ENCODE measurements at regions not wholly inside any gene's neighbourhood (a gene's known extent, or its start where the extent isn't known, plus 50 kb on each side); places are given as distances from the start of the nearest gene placed in this dataset.

DNA sequence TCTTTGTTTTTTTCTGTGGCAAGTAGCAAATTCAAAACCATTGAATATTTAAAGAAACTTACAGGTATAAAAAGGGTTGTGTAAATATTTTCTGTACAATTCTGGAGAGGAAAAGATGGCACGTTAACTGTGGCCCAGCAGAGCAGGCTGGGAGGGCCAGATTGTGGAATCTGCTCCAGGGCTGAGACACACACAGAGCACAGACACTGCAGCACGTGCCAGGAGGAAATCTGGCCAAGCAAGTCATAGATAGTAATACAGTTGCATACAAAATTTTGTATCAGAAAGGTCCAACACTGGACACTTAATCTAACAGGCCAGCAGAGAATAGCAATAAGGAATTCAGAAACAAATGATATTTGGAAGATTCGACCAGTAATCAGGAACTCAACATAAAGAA lies 763.7 kb downstream of the PDHA2 start:
- Histone ChIP-seq H3K4me3 (ENCODE audit: low read depth, low read length) (no peak overlapping the region), H3K4me1 (ENCODE audit: control insufficient read depth, insufficient read depth, low read length) (peaks cover 2% of the 10 kb centered on the region), H3K27me3 (ENCODE audit: control insufficient read depth, insufficient read depth, low read length) (no peaks in the 10 kb centered on the region), H3K36me3 (ENCODE audit: control insufficient read depth, insufficient read depth, low read length) (no peaks in the 10 kb centered on the region), H3K9ac (ENCODE audit: low read depth, low read length) (no peak overlapping the region), H3K9me3 (ENCODE audit: control insufficient read depth, insufficient read depth, low read length) (no peaks in the 10 kb centered on the region)

- Histone ChIP-seq H3K4me3 (ENCODE audit: low read depth, low read length) (no peak overlapping the region), H3K9ac (ENCODE audit: low read depth, low read length) (no peak overlapping the region), H3K36me3 (ENCODE audit: control insufficient read depth, insufficient read depth, low read length) (no peaks in the 10 kb centered on the region), H3K27me3 (ENCODE audit: control insufficient read depth, insufficient read depth, low read length) (no peaks in the 10 kb centered on the region), H3K4me1 (ENCODE audit: control insufficient read depth, insufficient read depth, low read length) (no peaks in the 10 kb centered on the region), H3K9me3 (ENCODE audit: control insufficient read depth, insufficient read depth, low read length) (no peaks in the 10 kb centered on the region)
Measured at GRCh38 chr4:96606451-96606850, 766.6 kb downstream of the PDHA2 start.

- no peak overlapping the region for H3K9ac ChIP-seq (ENCODE audit: low read depth, low read length)
- H3K4me3 ChIP-seq (ENCODE audit: low read depth, low read length): no peak overlapping the region
- no peaks in the 10 kb centered on the region for H3K9me3 ChIP-seq (ENCODE audit: control insufficient read depth, insufficient read depth, low read length)
- H3K4me1 ChIP-seq (ENCODE audit: control insufficient read depth, insufficient read depth, low read length): peaks cover 3% of the 10 kb centered on the region
- H3K36me3 ChIP-seq (ENCODE audit: control insufficient read depth, insufficient read depth, low read length): no peaks in the 10 kb centered on the region
- H3K27me3 ChIP-seq (ENCODE audit: control insufficient read depth, insufficient read depth, low read length): no peaks in the 10 kb centered on the region
Measured at GRCh38 chr4:96626023-96626422, 786.1 kb downstream of the PDHA2 start.

GRCh38 chr4:96630839-96631238 lies 790.9 kb downstream of the PDHA2 start:
- H3K4me1 ChIP-seq (ENCODE audit: control insufficient read depth, insufficient read depth, low read length): peaks cover under 1% of the 10 kb centered on the region
- H3K27me3 ChIP-seq (ENCODE audit: control insufficient read depth, insufficient read depth, low read length): no peaks in the 10 kb centered on the region
- no peak overlapping the region for H3K9ac ChIP-seq (ENCODE audit: low read depth, low read length)
- no peak overlapping the region for H3K4me3 ChIP-seq (ENCODE audit: low read depth, low read length)
- H3K36me3 ChIP-seq (ENCODE audit: control insufficient read depth, insufficient read depth, low read length): no peaks in the 10 kb centered on the region
- no peaks in the 10 kb centered on the region for H3K9me3 ChIP-seq (ENCODE audit: control insufficient read depth, insufficient read depth, low read length)

- Histone ChIP-seq H3K9me3 (ENCODE audit: control insufficient read depth, insufficient read depth, low read length) (no peaks in the 10 kb centered on the region), H3K4me1 (ENCODE audit: control insufficient read depth, insufficient read depth, low read length) (no peaks in the 10 kb centered on the region), H3K4me3 (ENCODE audit: low read depth, low read length) (no peak overlapping the region), H3K9ac (ENCODE audit: low read depth, low read length) (no peak overlapping the region), H3K27me3 (ENCODE audit: control insufficient read depth, insufficient read depth, low read length) (no peaks in the 10 kb centered on the region), H3K36me3 (ENCODE audit: control insufficient read depth, insufficient read depth, low read length) (no peaks in the 10 kb centered on the region)
Measured at GRCh38 chr4:96637971-96638412, 798.1 kb downstream of the PDHA2 start.

- H3K9ac ChIP-seq (ENCODE audit: low read depth, low read length): no peak overlapping the region
- H3K9me3 ChIP-seq (ENCODE audit: control insufficient read depth, insufficient read depth, low read length): no peaks in the 10 kb centered on the region
Measured at GRCh38 chr4:96639932-96640331, 800.0 kb downstream of the PDHA2 start.

GRCh38 chr4:96642490-96642889 lies 802.6 kb downstream of the PDHA2 start:
- no peak overlapping the region for H3K4me3 ChIP-seq (ENCODE audit: low read depth, low read length)
- H3K9ac ChIP-seq (ENCODE audit: low read depth, low read length): no peak overlapping the region
- H3K27me3 ChIP-seq (ENCODE audit: control insufficient read depth, insufficient read depth, low read length): no peaks in the 10 kb centered on the region
- no peaks in the 10 kb centered on the region for H3K36me3 ChIP-seq (ENCODE audit: control insufficient read depth, insufficient read depth, low read length)
- no peaks in the 10 kb centered on the region for H3K4me1 ChIP-seq (ENCODE audit: control insufficient read depth, insufficient read depth, low read length)
- no peaks in the 10 kb centered on the region for H3K9me3 ChIP-seq (ENCODE audit: control insufficient read depth, insufficient read depth, low read length)

More at GRCh38 chr4:96639932-96640331, 800.0 kb downstream of the PDHA2 start:
- H3K4me1 ChIP-seq (ENCODE audit: control insufficient read depth, insufficient read depth, low read length): no peaks in the 10 kb centered on the region
- H3K36me3 ChIP-seq (ENCODE audit: control insufficient read depth, insufficient read depth, low read length): no peaks in the 10 kb centered on the region
- no peak overlapping the region for H3K4me3 ChIP-seq (ENCODE audit: low read depth, low read length)
- no peaks in the 10 kb centered on the region for H3K27me3 ChIP-seq (ENCODE audit: control insufficient read depth, insufficient read depth, low read length)

- Histone ChIP-seq H3K9me3 (ENCODE audit: control insufficient read depth, insufficient read depth, low read length) (no peaks in the 10 kb centered on the region), H3K4me1 (ENCODE audit: control insufficient read depth, insufficient read depth, low read length) (no peaks in the 10 kb centered on the region), H3K4me3 (ENCODE audit: low read depth, low read length) (no peak overlapping the region), H3K9ac (ENCODE audit: low read depth, low read length) (no peak overlapping the region), H3K27me3 (ENCODE audit: control insufficient read depth, insufficient read depth, low read length) (no peaks in the 10 kb centered on the region), H3K36me3 (ENCODE audit: control insufficient read depth, insufficient read depth, low read length) (no peaks in the 10 kb centered on the region)
Measured at GRCh38 chr4:96646146-96646545, 806.3 kb downstream of the PDHA2 start.

GRCh38 chr4:96649536-96649935 lies 809.6 kb downstream of the PDHA2 start:
- no peaks in the 10 kb centered on the region for H3K9me3 ChIP-seq (ENCODE audit: control insufficient read depth, insufficient read depth, low read length)

DNA sequence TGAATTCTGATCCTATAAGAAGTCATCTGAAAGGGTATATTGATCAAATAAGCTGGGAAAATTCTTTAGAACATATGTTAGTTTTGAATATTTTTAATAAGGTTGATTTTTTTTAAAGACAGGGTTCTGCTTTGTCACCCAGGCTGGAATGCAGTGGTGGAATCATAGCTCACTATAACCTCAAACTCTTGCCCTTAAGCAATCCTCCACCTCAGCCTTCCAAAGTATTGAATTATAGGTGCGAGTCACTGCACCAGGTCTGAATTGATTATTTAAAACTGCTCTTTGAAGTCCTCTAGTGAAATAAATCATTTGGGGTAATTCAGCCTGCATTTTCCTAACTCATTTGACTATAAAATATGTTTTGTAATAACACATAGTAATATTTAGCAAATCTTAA lies 812.3 kb downstream of the PDHA2 start:
- Histone ChIP-seq H3K9me3 (ENCODE audit: control insufficient read depth, insufficient read depth, low read length) (no peaks in the 10 kb centered on the region), H3K36me3 (ENCODE audit: control insufficient read depth, insufficient read depth, low read length) (no peaks in the 10 kb centered on the region), H3K4me3 (ENCODE audit: low read depth, low read length) (no peak overlapping the region), H3K4me1 (ENCODE audit: control insufficient read depth, insufficient read depth, low read length) (no peaks in the 10 kb centered on the region), H3K27me3 (ENCODE audit: control insufficient read depth, insufficient read depth, low read length) (no peaks in the 10 kb centered on the region), H3K9ac (ENCODE audit: low read depth, low read length) (no peak overlapping the region)

More at GRCh38 chr4:96649536-96649935, 809.6 kb downstream of the PDHA2 start:
- H3K9ac ChIP-seq (ENCODE audit: low read depth, low read length): no peak overlapping the region
- H3K4me1 ChIP-seq (ENCODE audit: control insufficient read depth, insufficient read depth, low read length): no peaks in the 10 kb centered on the region
- no peaks in the 10 kb centered on the region for H3K36me3 ChIP-seq (ENCODE audit: control insufficient read depth, insufficient read depth, low read length)
- no peaks in the 10 kb centered on the region for H3K27me3 ChIP-seq (ENCODE audit: control insufficient read depth, insufficient read depth, low read length)
- no peak overlapping the region for H3K4me3 ChIP-seq (ENCODE audit: low read depth, low read length)

- H3K4me3 ChIP-seq (ENCODE audit: low read depth, low read length): no peak overlapping the region
- no peaks in the 10 kb centered on the region for H3K36me3 ChIP-seq (ENCODE audit: control insufficient read depth, insufficient read depth, low read length)
- no peaks in the 10 kb centered on the region for H3K9me3 ChIP-seq (ENCODE audit: control insufficient read depth, insufficient read depth, low read length)
Measured at GRCh38 chr4:96652821-96653220, 812.9 kb downstream of the PDHA2 start.

GRCh38 chr4:96654045-96654444 lies 814.2 kb downstream of the PDHA2 start:
- H3K27me3 ChIP-seq (ENCODE audit: control insufficient read depth, insufficient read depth, low read length): no peaks in the 10 kb centered on the region
- no peaks in the 10 kb centered on the region for H3K36me3 ChIP-seq (ENCODE audit: control insufficient read depth, insufficient read depth, low read length)
- no peaks in the 10 kb centered on the region for H3K4me1 ChIP-seq (ENCODE audit: control insufficient read depth, insufficient read depth, low read length)
- H3K4me3 ChIP-seq (ENCODE audit: low read depth, low read length): no peak overlapping the region
- no peaks in the 10 kb centered on the region for H3K9me3 ChIP-seq (ENCODE audit: control insufficient read depth, insufficient read depth, low read length)
- no peak overlapping the region for H3K9ac ChIP-seq (ENCODE audit: low read depth, low read length)

More at GRCh38 chr4:96652821-96653220, 812.9 kb downstream of the PDHA2 start:
- Histone ChIP-seq H3K27me3 (ENCODE audit: control insufficient read depth, insufficient read depth, low read length) (no peaks in the 10 kb centered on the region), H3K9ac (ENCODE audit: low read depth, low read length) (no peak overlapping the region), H3K4me1 (ENCODE audit: control insufficient read depth, insufficient read depth, low read length) (no peaks in the 10 kb centered on the region)
